GM12878 (cell line): ENCODE measurements at regions not wholly inside any gene's neighbourhood (a gene's known extent, or its start where the extent isn't known, plus 50 kb on each side); places are given as distances from the start of the nearest gene placed in this dataset.

Source experiments
- ATAC-seq: fragments of 200-7000 bp; cut with Tn5 transposase; 3 replicates; pipeline ENCODE4 v1.9.1; 2020; ENCODE audit warnings: mild to moderate bottlenecking, moderate library complexity
- BruUV-seq: library from RNA; stranded (reverse); fragments of 400-500 nt; replicated peaks from 2 replicates; lab custom pipeline; 2021; lab: Mats Ljungman, UMichigan
- CTCF ChIA-PET: fragments of 300-600 bp; sonication (Branson Sonifier 250); formaldehyde crosslinking; extraction: SDS; loops from one replicate; lab custom pipeline; 2021; ENCODE audit warnings: inconsistent platforms; lab: Yijun Ruan, JAX
- POLR2A ChIA-PET: fragments of 350-600 bp; formaldehyde crosslinking; extraction: SDS; loops from one replicate; lab custom pipeline; 2021; ENCODE audit warnings: inconsistent platforms; lab: Charles Lee
- RAD21 ChIA-PET: fragments of 300-600 bp; sonication (Branson Sonifier 250); formaldehyde crosslinking; loops from one replicate; lab custom pipeline; 2023; ENCODE audit warnings: antibody characterized with exemption; ENCODE audit not compliant: unreplicated experiment; lab: Charles Lee
- SMC1A ChIA-PET: fragments of 300-600 bp; sonication (Branson Sonifier 250); formaldehyde crosslinking; loops from one replicate; lab custom pipeline; 2023; ENCODE audit not compliant: unreplicated experiment, uncharacterized antibody; lab: Charles Lee
- DNase-seq: peaks from one replicate; pipeline ENCODE4 v3.0.0-alpha.2; 2011; ENCODE audit warnings: low read depth, low spot score
- FAIRE-seq: peaks from 3 replicates; lab custom pipeline; 2011; peaks lifted over from hg19 to GRCh38; lab: Jason Lieb, UNC
- H2AFZ ChIP-seq: 2 replicates; pipeline ENCODE4 v1.6.0; 2011; ENCODE audit warnings: low read depth, low read length, control low read depth; ENCODE audit not compliant: control insufficient read depth
- H3K27ac ChIP-seq: 2 replicates; pipeline ENCODE4 v1.5.1; 2011; ENCODE audit warnings: control low read depth; ENCODE audit not compliant: control insufficient read depth, insufficient read depth
- H3K27me3 ChIP-seq, 2 experiments: replicated peaks in 1 of 2; 2 replicates each; pipeline versions ENCODE4 v1.6.0 to v1.6.1; 2011; ENCODE audit warnings: low read length in 1 of 2; ENCODE audit not compliant: control insufficient read depth in 2 of 2, insufficient read depth in 2 of 2
- H3K36me3 ChIP-seq, 2 experiments: 2 replicates each; pipeline ENCODE4 v1.5.1; 2011; ENCODE audit warnings: low read length in 1 of 2; ENCODE audit not compliant: control insufficient read depth in 2 of 2, insufficient read depth in 2 of 2
- H3K4me1 ChIP-seq: 2 replicates; pipeline ENCODE4 v1.6.1; 2011; ENCODE audit warnings: mild to moderate bottlenecking, low read length, moderate library complexity, mixed read lengths; ENCODE audit not compliant: control insufficient read depth, insufficient read depth
- H3K4me2 ChIP-seq: 2 replicates; pipeline ENCODE4 v1.6.0; 2011; ENCODE audit warnings: control low read depth; ENCODE audit not compliant: control insufficient read depth, insufficient read depth
- H3K4me3 ChIP-seq: fragments of 200-600 bp; sonication (generic); 2 replicates; pipeline ENCODE4 v1.5.1; 2016
- H3K79me2 ChIP-seq: 2 replicates; pipeline ENCODE4 v1.6.0; 2011; ENCODE audit warnings: low read length; ENCODE audit not compliant: control insufficient read depth, insufficient read depth
- H3K9ac ChIP-seq: 2 replicates; pipeline ENCODE4 v1.8.0; 2011; ENCODE audit warnings: low read length, control low read depth, mixed read lengths; ENCODE audit not compliant: control insufficient read depth, insufficient read depth
- H3K9me3 ChIP-seq: replicated peaks from 3 replicates; pipeline ENCODE4 v1.5.1; 2011; ENCODE audit warnings: mild to moderate bottlenecking, low read length; ENCODE audit not compliant: control insufficient read depth, insufficient read depth
- H4K20me1 ChIP-seq: 2 replicates; pipeline ENCODE4 v1.6.0; 2011; ENCODE audit not compliant: control insufficient read depth, insufficient read depth
- CHD4 ChIP-seq: fragments of 200-600 bp; sonication (generic); IDR thresholded peaks from 2 replicates; pipeline ENCODE4 v1.6.1; 2016; ENCODE audit warnings: mild to moderate bottlenecking
- CTCF ChIP-seq, 3 experiments: IDR thresholded peaks in 2 of 3; conservative IDR thresholded peaks in 1 of 3; 2 replicates each; pipeline ENCODE4 v1.5.1; 2011; ENCODE audit warnings: low read depth in 3 of 3, low read length in 3 of 3, mild to moderate bottlenecking in 3 of 3, control low read depth in 2 of 3, moderate library complexity in 2 of 3, inconsistent platforms in 1 of 3, mixed read lengths in 1 of 3; ENCODE audit not compliant: control insufficient read depth in 2 of 3, insufficient read depth in 1 of 3; ENCODE audit errors: extremely low read depth in 1 of 3
- HSF1 ChIP-seq: fragments of 150-350 bp; IDR thresholded peaks from 2 replicates; pipeline ENCODE4 v1.6.1; 2014; ENCODE audit warnings: mild to moderate bottlenecking, low read depth, low read length
- NFIC ChIP-seq: IDR thresholded peaks from 2 replicates; pipeline ENCODE4 v1.6.1; 2012; ENCODE audit warnings: low read depth, mild to moderate bottlenecking, inconsistent platforms, low read length, moderate library complexity
- NFXL1 ChIP-seq: fragments of 450-650 bp; IDR thresholded peaks from 2 replicates; pipeline ENCODE4 v1.6.1; 2017; ENCODE audit warnings: antibody characterized with exemption, mild to moderate bottlenecking, borderline replicate concordance
- RAD21 ChIP-seq: IDR thresholded peaks from 2 replicates; pipeline ENCODE4 v1.6.1; 2011; ENCODE audit warnings: mild to moderate bottlenecking, low read depth, low read length, moderate library complexity; ENCODE audit not compliant: insufficient read depth
- RELA ChIP-seq: fragments of 450-650 bp; IDR thresholded peaks from 2 replicates; pipeline ENCODE4 v1.8.0; 2014; ENCODE audit warnings: borderline replicate concordance; ENCODE audit not compliant: partially characterized antibody
- SRF ChIP-seq, 2 experiments: IDR thresholded peaks; 2 replicates each; pipeline ENCODE4 v1.6.1; 2011; ENCODE audit warnings: low read depth in 2 of 2, low read length in 2 of 2, mild to moderate bottlenecking in 1 of 2, moderate library complexity in 1 of 2
- TARDBP ChIP-seq: IDR thresholded peaks from 2 replicates; pipeline ENCODE4 v1.6.1; 2016; ENCODE audit warnings: borderline replicate concordance
- ZNF217 ChIP-seq: fragments of 450-650 bp; IDR thresholded peaks from 2 replicates; pipeline ENCODE4 v1.6.1; 2017; ENCODE audit warnings: antibody characterized with exemption, mild to moderate bottlenecking
- WGBS: methylation state at CpG from one replicate; pipeline ENCODE4 v1.1.6; 2016; ENCODE audit warnings: low lambda C conversion rate; ENCODE audit not compliant: insufficient replicate concordance, insufficient coverage; ENCODE audit errors: missing lambda C conversion rate; 5-methylcytosine and 5-hydroxymethylcytosine counted together
- in situ Hi-C: fragments of 300-500 bp; cut with MboI; formaldehyde crosslinking; loops from 9 replicates; pipeline ENCODE4 v1.14.3; 2018; ENCODE audit warnings: mixed read lengths
- intact Hi-C: fragments of 100-400 bp; cut with micrococcal nuclease; formaldehyde crosslinking; loops from one replicate; pipeline ENCODE4 v1.14.2; 2022; ENCODE audit not compliant: unreplicated experiment
- TF ChIP-seq, protein P1 (sequence below): fragments of 450-650 bp; IDR thresholded peaks from 2 replicates; pipeline ENCODE4 v1.6.1; 2017; ENCODE audit warnings: mild to moderate bottlenecking, low read depth, inconsistent platforms; ENCODE audit not compliant: poor library complexity, severe bottlenecking
- TF ChIP-seq, protein P2 (sequence below): IDR thresholded peaks from 2 replicates; pipeline ENCODE4 v1.6.1; 2012; ENCODE audit warnings: improper control_type of control experiment, low read depth, low read length; ENCODE audit not compliant: insufficient replicate concordance

- CTCF ChIA-PET = no interaction called here
- Histone ChIP-seq H3K4me2 (no peak overlapping the region), H3K27ac (no peak overlapping the region), H3K36me3 (no peaks in the 10 kb centered on the region), H3K27me3 (no peaks in the 10 kb centered on the region), H2AFZ (no peak overlapping the region), H3K79me2 (no peaks in the 10 kb centered on the region), H3K9me3 (no peaks in the 10 kb centered on the region), H3K4me3 (no peak overlapping the region), H4K20me1 (no peaks in the 10 kb centered on the region), H3K4me1 (no peaks in the 10 kb centered on the region), H3K9ac (no peak overlapping the region)
- ATAC-seq (no peak), FAIRE-seq (no peak), DNase-seq (no peak)
- RAD21 ChIA-PET = no interaction called here
- intact Hi-C loops (no loop called here), in situ Hi-C loops (no loop called here)
- POLR2A ChIA-PET = no interaction called here
- no TSS peak for BruUV-seq
- SMC1A ChIA-PET = no interaction called here
- 4% methylated on average over 1 of the region's 1 CpG for WGBS
- TF ChIP-seq RAD21 = no peak
- TF ChIP-seq, protein P1, sequence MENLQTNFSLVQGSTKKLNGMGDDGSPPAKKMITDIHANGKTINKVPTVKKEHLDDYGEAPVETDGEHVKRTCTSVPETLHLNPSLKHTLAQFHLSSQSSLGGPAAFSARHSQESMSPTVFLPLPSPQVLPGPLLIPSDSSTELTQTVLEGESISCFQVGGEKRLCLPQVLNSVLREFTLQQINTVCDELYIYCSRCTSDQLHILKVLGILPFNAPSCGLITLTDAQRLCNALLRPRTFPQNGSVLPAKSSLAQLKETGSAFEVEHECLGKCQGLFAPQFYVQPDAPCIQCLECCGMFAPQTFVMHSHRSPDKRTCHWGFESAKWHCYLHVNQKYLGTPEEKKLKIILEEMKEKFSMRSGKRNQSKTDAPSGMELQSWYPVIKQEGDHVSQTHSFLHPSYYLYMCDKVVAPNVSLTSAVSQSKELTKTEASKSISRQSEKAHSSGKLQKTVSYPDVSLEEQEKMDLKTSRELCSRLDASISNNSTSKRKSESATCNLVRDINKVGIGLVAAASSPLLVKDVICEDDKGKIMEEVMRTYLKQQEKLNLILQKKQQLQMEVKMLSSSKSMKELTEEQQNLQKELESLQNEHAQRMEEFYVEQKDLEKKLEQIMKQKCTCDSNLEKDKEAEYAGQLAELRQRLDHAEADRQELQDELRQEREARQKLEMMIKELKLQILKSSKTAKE = no peak
- TF ChIP-seq, protein P2, sequence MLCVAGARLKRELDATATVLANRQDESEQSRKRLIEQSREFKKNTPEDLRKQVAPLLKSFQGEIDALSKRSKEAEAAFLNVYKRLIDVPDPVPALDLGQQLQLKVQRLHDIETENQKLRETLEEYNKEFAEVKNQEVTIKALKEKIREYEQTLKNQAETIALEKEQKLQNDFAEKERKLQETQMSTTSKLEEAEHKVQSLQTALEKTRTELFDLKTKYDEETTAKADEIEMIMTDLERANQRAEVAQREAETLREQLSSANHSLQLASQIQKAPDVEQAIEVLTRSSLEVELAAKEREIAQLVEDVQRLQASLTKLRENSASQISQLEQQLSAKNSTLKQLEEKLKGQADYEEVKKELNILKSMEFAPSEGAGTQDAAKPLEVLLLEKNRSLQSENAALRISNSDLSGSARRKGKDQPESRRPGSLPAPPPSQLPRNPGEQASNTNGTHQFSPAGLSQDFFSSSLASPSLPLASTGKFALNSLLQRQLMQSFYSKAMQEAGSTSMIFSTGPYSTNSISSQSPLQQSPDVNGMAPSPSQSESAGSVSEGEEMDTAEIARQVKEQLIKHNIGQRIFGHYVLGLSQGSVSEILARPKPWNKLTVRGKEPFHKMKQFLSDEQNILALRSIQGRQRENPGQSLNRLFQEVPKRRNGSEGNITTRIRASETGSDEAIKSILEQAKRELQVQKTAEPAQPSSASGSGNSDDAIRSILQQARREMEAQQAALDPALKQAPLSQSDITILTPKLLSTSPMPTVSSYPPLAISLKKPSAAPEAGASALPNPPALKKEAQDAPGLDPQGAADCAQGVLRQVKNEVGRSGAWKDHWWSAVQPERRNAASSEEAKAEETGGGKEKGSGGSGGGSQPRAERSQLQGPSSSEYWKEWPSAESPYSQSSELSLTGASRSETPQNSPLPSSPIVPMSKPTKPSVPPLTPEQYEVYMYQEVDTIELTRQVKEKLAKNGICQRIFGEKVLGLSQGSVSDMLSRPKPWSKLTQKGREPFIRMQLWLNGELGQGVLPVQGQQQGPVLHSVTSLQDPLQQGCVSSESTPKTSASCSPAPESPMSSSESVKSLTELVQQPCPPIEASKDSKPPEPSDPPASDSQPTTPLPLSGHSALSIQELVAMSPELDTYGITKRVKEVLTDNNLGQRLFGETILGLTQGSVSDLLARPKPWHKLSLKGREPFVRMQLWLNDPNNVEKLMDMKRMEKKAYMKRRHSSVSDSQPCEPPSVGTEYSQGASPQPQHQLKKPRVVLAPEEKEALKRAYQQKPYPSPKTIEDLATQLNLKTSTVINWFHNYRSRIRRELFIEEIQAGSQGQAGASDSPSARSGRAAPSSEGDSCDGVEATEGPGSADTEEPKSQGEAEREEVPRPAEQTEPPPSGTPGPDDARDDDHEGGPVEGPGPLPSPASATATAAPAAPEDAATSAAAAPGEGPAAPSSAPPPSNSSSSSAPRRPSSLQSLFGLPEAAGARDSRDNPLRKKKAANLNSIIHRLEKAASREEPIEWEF = no peak
- no peak for TF ChIP-seq CTCF (IDR thresholded peaks at IDR 0.05 in 2 of 3, conservative IDR thresholded peaks at IDR 0.05 in 1 of 3; ENCODE audit: control insufficient read depth in 2 of 3, extremely low read depth in 1 of 3, insufficient read depth in 1 of 3, low read depth in 3 of 3, low read length in 3 of 3)
- no peak for TF ChIP-seq HSF1
- TF ChIP-seq SRF (IDR thresholded peaks at IDR 0.05; ENCODE audit: low read depth in 2 of 2, low read length in 2 of 2) = no peak
- TF ChIP-seq NFIC = no peak
- no peak for TF ChIP-seq RELA
- no peak for TF ChIP-seq TARDBP
- no peak for TF ChIP-seq ZNF217
- no peak for TF ChIP-seq CHD4
- no peak for TF ChIP-seq NFXL1
These were observed 791.2 kb downstream of the GBE1 start for GRCh38 chr3:80970292-80970691.
